GM18907 (cell line): ENCODE measurements at regions not wholly inside any gene's neighbourhood (a gene's known extent, or its start where the extent isn't known, plus 50 kb on each side); places are given as distances from the start of the nearest gene placed in this dataset.

Experiments
- ATAC-seq: cut with Tn5 transposase; IDR thresholded peaks from one replicate; pipeline ENCODE4 v1.9.1; 2021; ENCODE audit warnings: mild to moderate bottlenecking, moderate library complexity; ENCODE audit not compliant: unreplicated experiment

DNA sequence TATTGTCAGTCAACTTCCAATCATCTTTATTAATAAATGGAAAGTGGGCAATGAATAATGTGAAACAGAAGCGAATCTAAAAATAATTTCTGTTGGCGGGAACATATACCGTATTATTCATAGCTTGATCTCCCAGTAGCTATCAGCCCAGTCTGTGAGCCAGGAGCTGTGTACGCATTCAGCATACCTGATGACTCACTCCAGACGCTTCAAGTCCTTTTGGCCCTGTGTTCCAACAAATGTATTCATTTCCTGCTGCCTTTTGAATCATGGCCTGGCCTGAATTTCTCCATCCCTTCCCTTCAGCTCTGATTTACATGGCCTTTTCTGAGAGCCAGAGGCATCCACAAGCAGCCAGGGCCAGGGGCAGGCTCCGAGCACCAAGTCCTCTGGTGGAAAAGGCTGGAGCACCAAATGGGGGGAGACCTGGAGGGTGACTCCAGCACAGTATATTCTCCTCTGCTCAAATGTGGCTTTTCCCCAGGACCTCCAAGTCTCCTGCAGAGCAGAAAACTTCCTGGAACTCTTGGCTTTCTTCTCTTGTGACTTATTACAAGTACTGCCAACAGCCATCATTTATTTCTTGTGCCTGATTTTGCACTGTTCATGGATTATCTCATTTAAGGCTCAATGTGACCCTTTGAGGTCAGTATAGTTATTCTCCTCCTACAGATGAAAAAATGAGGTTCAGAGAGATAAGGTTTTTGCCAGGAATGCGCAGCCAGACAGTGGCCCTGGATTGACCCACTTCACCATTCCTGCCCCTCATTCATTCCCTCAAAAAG is 108.7 kb downstream of the EN1 start:
- ATAC-seq: no peak

DNA sequence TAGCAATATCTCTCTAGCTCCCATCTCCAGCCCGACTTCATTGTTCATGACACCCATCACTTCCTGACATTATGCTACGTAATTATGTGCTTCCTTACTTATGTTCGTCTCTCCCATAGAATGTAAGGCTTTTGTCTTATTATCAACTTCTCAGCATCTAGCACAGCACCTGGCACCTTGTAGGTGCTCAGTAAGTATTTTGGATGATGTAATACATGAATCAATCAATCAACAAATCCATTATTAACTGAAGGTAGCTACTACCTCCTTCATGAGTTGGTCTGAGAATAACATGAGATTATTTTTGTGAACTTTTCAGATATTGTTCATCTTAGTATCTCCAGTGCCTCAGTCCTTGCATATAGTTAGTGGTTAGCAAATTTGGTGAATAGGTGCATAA is 109.3 kb downstream of the EN1 start:
- no peak for ATAC-seq

DNA sequence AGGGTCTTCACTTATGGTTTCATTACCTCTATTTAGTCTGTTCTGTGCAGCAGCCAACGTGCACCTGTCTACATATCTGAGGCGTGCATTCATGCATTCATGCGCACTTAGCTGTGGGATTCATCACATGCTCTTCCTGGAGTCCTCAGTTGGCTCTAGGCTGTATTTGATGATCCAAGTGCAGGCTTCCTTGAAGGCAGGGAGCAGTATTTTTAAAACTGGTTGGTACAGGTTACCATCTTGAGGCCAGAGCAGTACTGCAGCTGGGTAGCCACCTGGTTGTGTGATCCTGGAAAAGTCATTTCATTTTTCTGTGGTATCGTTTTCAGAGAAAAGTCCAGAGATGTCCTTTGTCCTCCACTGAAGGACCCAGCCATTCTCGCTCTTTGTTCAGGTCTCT is 109.8 kb downstream of the EN1 start:
- no peak for ATAC-seq

DNA sequence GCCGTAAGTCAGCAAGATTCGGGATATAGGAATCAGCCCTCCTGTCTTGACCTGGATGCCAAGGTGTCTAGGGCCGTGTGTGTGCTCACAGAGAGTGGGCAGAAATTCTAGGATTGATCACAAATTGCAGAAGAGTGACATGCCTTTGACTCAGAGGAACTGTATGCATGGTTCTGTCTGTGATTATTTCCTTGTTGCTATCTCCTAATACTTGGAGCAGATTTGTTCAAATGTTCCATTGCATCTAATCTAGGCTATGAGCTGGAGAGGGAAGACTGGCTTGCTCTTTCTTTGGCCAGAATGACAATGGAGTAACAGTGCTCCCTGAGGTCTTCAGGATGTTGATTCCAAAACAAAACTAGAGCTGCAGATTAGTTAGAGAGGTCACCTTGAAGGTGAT is 115.0 kb downstream of the EN1 start:
- no peak for ATAC-seq

DNA sequence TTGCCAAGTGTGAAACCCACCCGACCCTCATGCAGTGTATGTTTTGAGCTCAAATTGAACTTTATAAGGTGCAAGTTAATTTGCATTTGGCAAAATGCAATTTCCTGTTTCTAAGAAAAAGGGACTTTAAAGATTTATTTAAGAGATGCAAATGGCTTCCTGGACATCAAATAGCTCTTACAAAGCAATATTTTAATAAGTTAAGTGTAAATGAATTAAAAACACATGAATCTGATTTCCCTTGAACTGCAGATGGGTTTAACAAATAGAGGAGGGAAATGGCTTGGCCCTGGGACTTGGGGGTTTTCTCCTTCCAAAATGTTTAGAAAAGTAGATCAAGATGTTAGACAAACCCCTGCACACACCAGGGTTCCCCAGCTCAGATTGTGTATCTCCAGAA is 116.0 kb downstream of the EN1 start:
- no peak for ATAC-seq

DNA sequence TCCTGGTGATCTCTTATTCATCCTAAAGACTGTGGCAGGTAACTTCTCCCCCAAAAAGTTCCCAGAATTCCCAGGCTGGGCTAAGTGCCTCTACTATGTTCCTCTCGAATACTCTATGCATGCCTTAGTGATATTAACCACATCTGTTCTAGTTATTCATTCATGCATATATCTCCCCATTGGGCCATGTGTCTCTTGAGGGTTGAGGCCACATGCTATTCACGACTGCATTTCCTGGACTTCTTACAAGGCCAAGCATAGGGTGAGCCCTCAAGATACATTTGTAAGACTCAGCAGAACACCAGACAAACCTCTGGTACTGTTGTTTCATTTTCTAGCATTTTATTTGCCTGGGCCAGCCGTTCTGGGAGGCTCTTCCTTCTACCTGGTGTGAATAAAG is 117.0 kb downstream of the EN1 start:
- no peak for ATAC-seq

DNA sequence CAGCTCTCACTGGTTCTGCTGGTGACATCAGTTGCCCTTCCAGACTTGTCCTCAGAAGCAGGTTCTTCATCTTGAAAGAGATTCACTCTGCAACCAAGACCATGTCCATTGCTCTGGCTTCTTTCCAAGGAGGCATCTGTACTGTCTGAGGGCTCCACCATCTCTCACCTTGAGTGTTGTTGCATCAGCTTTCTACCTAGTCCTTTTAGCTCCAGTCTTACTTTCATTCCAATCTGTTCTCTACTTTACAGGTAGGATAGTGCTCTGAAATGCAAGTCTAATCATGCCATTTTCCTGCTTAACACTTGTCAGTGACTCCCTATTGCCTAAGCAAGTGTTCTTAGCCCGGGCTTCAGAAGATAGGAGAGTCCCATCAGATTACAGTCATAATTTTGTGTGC is 117.7 kb downstream of the EN1 start:
- no peak for ATAC-seq

DNA sequence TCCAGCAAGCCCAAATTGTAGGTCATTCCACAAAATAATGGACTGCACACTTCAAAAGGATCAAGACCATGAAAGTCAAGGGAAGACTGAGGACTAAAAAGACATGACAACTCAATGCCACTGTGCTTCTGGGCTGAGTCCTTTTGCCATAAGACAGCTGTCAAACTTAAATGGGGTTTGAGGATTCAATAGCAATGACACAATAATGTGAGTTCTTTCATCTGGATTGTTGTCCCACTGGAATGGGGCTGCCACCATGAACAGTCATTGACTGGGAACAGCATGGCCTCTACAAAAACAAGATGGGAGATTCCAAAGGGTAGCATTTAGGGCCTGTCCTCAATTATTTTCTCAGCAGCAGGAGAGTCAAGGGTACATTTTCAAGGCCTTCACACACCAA is 118.5 kb downstream of the EN1 start:
- no peak for ATAC-seq

DNA sequence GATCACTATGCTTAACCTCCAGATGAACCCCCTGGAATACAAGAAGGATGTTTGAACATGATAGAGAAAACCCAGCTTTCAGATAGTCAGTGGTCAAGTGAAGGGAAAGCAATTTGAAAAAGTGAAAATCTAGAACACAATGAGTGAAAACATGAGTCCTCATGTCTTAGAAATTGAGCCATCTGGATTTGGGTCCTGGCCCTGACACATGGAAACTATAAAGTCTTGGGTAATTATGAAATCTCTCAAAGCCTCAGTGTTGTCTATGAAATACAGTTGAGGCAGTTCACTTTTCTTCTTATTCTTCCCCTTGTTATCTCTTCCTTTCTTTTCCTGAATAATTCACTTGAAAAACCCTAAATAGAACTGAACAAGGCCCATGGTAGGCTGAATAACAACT is 120.6 kb downstream of the EN1 start:
- ATAC-seq: no peak

DNA sequence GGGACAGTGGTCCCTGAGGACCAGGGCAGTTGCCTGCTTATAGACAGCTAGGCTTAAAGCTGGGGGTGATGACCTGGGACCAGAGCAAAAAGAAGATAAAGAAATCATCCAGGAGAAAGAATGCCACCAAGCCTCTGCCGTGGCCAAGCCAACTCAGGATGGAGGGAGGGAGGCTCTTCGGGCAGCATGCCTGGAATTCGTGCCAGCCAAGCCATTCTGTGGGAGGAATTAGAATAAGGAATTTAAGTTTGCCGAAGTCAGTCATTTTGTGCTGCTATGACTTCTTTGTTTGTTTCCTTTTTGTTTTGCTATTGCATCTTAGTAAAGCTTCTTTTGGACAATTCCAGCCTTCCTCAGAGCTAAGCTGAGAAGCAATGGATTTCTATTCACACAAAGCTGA is 124.1 kb downstream of the EN1 start:
- ATAC-seq: no peak

DNA sequence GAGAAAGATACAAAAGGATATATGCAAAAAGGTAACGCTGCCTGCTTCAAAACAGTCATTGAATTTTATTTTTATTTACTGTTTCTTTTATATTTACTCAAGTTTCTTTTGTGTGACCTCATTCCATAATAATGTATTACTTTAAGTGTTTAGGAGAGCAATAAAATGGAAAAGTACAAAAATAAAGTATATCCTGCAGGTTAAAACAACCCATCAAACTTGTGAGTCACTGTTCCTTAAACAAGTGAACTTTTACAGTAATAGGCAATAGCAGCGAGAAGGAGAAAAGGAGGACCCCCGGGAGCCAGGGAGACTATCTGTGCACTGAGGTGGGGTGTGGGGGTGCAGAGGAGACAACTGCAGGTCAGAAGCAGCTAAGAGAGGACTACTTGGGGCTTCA is 124.5 kb downstream of the EN1 start:
- no peak for ATAC-seq

DNA sequence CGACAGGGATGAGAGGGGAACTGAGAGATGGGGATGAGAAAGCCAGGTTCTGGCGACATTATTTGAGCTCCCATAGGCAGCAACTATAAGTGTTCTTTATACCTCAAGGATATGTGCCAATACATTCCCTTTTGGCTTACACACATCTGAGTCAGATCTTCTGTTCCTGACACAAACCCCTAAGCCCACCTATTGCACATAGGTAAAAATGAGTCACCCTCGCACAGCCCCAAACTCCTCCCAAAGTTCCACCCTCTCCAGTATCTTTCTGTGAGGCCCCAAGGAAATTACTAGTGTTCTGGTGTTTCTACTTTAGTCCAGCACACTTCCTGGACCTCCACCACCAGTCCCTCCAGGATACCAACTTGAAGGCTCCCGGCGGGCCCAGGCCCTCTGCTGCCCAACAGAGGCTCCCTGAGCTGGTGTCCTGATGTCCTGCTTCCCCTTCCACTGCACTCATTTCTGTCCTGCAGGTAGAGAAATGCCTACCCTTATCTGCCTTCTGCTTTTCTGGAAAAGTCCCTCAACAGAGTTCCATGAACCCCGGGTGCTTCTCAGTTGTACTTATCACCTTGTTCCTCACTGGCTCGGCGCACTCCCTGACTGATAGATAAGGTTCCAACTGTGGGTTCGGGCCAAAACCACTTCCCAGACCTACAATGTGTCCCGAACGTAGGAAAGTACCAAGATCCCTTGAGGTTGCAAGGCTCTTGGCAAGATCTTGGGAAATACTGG is 125.5 kb downstream of the EN1 start:
- no peak for ATAC-seq

DNA sequence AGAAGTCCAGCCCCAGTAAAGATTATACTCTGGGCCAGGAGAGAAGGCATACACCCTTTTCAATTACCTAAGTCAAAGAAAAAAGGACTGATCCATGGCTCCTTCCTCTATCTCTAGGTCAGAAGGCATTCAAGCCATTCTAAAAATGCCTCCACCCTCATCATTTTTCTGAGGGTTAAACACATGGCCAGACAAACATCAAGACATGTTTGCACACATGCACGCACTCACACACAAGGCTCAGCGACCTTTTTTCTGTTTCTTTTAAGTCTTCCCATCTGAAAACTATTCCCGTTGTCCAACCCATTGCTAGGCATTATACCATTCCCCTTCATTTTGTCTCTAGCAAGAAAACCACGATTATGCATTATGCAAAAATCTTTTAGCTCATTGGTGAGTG is 126.6 kb downstream of the EN1 start:
- ATAC-seq: no peak

DNA sequence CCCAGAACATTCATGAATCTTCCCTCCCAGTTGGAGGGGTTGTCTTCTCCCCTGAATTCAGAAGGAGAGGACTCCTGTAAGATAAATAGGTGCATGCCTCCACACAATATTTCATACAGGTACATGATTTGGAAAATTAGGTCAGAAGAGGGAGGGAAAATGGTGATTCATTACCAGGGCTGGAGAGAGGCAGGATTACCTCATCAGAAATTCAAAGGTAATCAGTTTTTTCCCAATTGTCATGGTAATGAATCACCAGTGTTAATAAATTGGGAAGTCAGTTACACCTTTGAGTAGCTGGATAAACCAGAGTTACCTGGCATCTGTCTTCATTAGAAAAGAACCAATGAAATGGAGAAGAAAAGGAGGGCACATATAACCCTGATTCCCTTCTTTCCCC is 128.5 kb downstream of the EN1 start:
- no peak for ATAC-seq

DNA sequence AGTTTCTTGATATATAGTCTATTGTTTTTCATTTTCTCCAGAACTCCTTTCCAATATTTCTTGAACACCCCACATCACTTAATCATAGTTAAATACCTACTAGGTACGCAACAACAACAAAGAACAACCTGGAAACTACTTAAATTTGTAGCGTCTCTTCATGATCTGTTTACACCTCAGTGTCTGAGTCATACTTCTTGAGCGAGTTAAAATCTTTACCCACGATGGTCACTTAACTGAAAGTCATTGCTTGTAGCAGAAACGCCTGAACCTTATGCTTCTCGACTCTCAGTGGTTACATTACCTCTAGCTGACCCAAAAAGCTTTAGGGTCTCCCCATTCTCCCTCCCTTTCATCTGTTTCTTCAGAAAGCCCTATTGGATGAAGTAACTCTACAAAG is 131.3 kb downstream of the EN1 start:
- no peak for ATAC-seq

DNA sequence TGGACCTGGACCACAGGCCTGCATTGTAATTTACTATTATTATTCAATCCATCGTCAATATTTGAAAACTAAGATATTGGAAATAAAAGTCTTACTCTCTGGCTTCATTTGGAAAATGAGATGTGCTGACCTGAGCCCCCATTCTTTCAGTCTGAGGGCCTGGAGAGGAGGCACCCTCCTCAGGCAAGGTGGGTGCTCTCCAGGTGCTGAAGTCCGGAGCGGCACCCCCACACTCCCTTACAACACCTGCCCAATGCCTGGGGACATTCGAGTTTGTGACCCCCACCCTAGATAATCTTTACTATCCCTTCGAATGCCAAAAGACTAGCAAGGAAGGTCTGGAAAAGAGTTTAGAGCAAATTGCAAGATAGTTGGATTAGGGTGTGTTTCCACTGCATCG is 133.3 kb downstream of the EN1 start:
- ATAC-seq: no peak

DNA sequence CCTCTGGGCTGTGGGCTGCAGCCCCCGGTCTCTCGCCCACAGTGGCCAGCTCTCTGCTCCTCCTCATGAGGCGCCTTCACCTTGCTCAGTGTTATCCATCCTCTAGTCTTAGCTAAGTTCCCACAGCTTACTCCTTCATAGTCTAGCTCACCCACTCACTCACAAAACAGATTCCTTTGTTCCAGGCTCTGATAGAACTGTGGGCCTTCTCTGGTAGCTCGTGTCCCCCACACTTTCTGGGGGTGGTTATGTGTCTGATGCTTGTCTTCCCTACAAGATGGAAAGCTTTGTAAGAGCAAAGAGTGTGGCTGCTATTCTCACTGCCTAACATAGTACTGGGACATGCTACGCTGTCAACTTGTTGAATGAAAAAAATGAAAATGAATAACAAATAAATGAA is 135.8 kb downstream of the EN1 start:
- ATAC-seq: no peak

DNA sequence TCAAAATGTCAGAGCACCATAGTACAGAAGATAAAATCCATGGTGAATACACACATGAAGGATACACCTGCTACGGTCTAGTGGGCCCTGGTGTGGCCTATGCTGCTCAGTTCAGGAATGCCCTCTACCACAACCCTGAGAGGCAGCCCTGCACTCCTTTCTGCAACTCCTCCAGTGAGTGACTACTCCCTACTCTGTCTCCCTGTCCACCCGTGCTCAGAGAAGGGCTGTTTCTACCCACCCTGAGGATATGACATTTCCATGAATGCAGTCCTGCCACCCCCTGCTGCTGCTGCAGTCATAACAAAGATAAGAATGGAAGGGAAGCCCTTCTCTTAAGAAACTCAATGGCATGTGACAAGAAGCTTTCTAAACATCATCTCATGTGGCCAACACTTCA is 137.0 kb downstream of the EN1 start:
- no peak for ATAC-seq

DNA sequence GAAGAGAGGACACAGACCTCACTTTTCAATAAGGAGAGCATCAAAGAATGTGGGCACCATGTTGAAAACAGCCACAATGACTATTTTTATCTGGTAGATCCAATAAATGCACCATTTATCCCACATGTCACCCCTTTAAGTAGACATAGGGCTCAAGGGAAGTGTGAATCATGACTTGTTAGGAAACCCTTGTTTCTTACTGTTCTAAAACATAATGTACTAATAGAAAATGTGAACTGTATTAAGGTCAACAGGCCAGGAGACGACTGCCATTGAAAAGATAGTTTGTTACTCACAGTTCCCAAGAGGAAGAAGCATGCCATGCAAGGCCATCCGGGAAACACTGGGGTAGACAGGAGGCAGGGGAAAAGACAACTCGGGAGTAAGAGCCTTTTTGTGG is 137.7 kb downstream of the EN1 start:
- ATAC-seq: no peak

DNA sequence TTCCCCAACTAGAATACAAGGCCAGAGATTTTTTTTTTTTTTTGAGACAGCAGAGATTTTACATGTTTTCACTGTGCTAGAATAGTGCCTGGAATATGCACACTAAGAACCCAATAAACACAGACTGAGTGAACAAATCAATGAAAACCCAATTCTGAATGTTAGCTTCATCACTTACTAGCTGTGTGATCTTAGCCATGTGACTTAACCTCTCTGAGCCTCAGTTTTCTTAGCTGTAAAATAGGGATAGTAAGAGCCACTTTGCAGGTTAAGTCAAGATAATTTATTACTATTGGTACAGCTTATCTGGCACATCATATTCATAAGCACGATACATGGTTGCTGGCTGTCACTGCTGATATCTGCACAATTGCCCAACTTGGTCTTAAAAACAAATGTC is 140.6 kb downstream of the EN1 start:
- no peak for ATAC-seq

DNA sequence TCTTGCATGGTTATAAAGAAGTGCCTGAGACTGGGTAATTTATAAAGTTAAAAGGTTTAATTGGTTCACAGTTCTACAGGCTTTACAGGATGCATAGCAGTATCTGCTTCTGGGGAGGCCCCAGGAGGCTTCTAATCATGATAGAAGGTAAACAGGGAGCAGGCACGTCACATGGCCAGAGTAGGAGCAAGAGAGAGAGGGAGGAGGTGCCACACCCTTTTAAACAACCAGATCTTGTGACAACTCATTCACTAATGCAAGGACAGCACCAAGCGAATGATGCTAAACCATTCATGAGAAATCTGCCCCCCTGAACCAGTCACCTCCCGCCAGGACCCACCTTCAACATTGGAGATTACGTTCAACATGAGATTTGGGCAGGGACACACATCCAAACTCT is 141.1 kb downstream of the EN1 start:
- no peak for ATAC-seq

DNA sequence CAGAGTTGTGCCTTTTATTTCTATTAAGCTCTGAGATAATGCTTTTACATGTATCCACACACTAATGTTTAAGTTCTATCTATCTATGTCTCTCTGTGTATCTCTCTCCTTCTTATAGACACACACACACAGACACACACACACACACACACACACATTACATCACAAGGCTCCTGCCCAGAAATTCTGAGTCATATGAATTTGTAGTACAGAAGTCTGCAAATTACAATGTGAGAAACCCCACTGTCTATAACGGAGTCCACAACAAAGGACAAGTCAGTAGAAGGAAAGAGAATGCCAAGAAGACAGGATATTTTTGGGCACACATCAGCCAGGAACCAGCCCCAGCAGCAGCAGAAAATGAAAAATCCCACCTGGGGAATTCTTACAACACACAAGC is 142.4 kb downstream of the EN1 start:
- no peak for ATAC-seq
